H9 (cell line): ENCODE measurements at regions not wholly inside any gene's neighbourhood (a gene's known extent, or its start where the extent isn't known, plus 50 kb on each side); places are given as distances from the start of the nearest gene placed in this dataset.

Source experiments
- DNase-seq: peaks from one replicate; pipeline ENCODE4 v3.0.0-alpha.2; 2017
- H2AFZ ChIP-seq: one replicate; pipeline ENCODE4 v1.6.1; 2013; ENCODE audit warnings: mild to moderate bottlenecking, low read length, control low read depth, moderate library complexity
- H2AK5ac ChIP-seq: 2 replicates; pipeline ENCODE4 v1.6.1; 2013; ENCODE audit warnings: low read length, control low read depth, mixed read lengths; ENCODE audit not compliant: insufficient read length
- H2BK120ac ChIP-seq: one replicate; pipeline ENCODE4 v1.6.1; 2013; ENCODE audit warnings: low read depth, mild to moderate bottlenecking, low read length, control low read depth, inconsistent platforms; ENCODE audit not compliant: poor library complexity, severe bottlenecking
- H2BK12ac ChIP-seq: 2 replicates; pipeline ENCODE4 v1.6.1; 2013; ENCODE audit warnings: low read length, control low read depth, mixed read lengths, low read depth; ENCODE audit not compliant: insufficient read length
- H2BK15ac ChIP-seq: 2 replicates; pipeline ENCODE4 v1.6.1; 2013; ENCODE audit warnings: low read depth, low read length, control low read depth
- H2BK20ac ChIP-seq: one replicate; pipeline ENCODE4 v1.6.1; 2013; ENCODE audit warnings: low read depth, mild to moderate bottlenecking, low read length, control low read depth, inconsistent platforms; ENCODE audit not compliant: poor library complexity, severe bottlenecking
- H2BK5ac ChIP-seq: 2 replicates; pipeline ENCODE4 v1.6.1; 2013; ENCODE audit warnings: low read length, control low read depth, mixed read lengths; ENCODE audit not compliant: insufficient read length
- H3K14ac ChIP-seq: 2 replicates; pipeline ENCODE4 v1.6.1; 2013; ENCODE audit warnings: low read length, control low read depth; ENCODE audit not compliant: insufficient read depth
- H3K18ac ChIP-seq: 2 replicates; pipeline ENCODE4 v1.6.1; 2013; ENCODE audit warnings: low read depth, mild to moderate bottlenecking, mixed read lengths, low read length, control low read depth; ENCODE audit not compliant: insufficient read length
- H3K23ac ChIP-seq: 2 replicates; pipeline ENCODE4 v1.6.1; 2013; ENCODE audit warnings: low read length, control low read depth, mixed read lengths, low read depth; ENCODE audit not compliant: insufficient read length
- H3K23me2 ChIP-seq: 2 replicates; pipeline ENCODE4 v1.6.1; 2013; ENCODE audit warnings: low read depth, mild to moderate bottlenecking, mixed read lengths, low read length, control low read depth; ENCODE audit not compliant: insufficient read length, poor library complexity, severe bottlenecking
- H3K27ac ChIP-seq: 2 replicates; pipeline ENCODE4 v1.5.1; 2013; ENCODE audit warnings: low read length, control low read depth, mixed read lengths, low read depth; ENCODE audit not compliant: insufficient read length
- H3K27me3 ChIP-seq: 2 replicates; pipeline ENCODE4 v1.6.1; 2013; ENCODE audit warnings: low read length, control low read depth, inconsistent platforms; ENCODE audit not compliant: insufficient read depth
- H3K4ac ChIP-seq: 2 replicates; pipeline ENCODE4 v1.6.1; 2013; ENCODE audit warnings: low read depth, mild to moderate bottlenecking, control low read depth, inconsistent platforms, low read length, moderate library complexity
- H3K4me1 ChIP-seq: 2 replicates; pipeline ENCODE4 v1.6.1; 2013; ENCODE audit warnings: low read length, control low read depth, inconsistent platforms; ENCODE audit not compliant: insufficient read depth
- H3K4me2 ChIP-seq: 2 replicates; pipeline ENCODE4 v1.6.1; 2013; ENCODE audit warnings: low read length, control low read depth, mixed read lengths; ENCODE audit not compliant: insufficient read length, insufficient read depth
- H3K56ac ChIP-seq: 2 replicates; pipeline ENCODE4 v1.6.1; 2013; ENCODE audit warnings: low read depth, mild to moderate bottlenecking, mixed read lengths, low read length, control low read depth; ENCODE audit not compliant: insufficient read length
- H3K79me1 ChIP-seq: 2 replicates; pipeline ENCODE4 v1.6.1; 2013; ENCODE audit warnings: low read depth, mild to moderate bottlenecking, moderate library complexity, low read length, control low read depth, inconsistent platforms; ENCODE audit not compliant: insufficient read depth, poor library complexity, severe bottlenecking
- H3K79me2 ChIP-seq: 2 replicates; pipeline ENCODE4 v1.6.1; 2013; ENCODE audit warnings: low read length, control low read depth, inconsistent platforms; ENCODE audit not compliant: insufficient read depth
- H3K9ac ChIP-seq: 2 replicates; pipeline ENCODE4 v1.6.1; 2013; ENCODE audit warnings: low read length, control low read depth, mixed read lengths; ENCODE audit not compliant: insufficient read length; ENCODE audit errors: extremely low read depth
- H3K9me3 ChIP-seq: one replicate; pipeline ENCODE4 v1.6.1; 2013; ENCODE audit warnings: low read depth, low read length, inconsistent platforms; ENCODE audit not compliant: control insufficient read depth
- H3T11ph ChIP-seq: one replicate; pipeline ENCODE4 v1.6.1; 2013; ENCODE audit warnings: mild to moderate bottlenecking, low read length, control low read depth, inconsistent platforms
- H4K20me1 ChIP-seq: one replicate; pipeline ENCODE4 v1.6.1; 2013; ENCODE audit not compliant: control insufficient read depth, insufficient read length, insufficient read depth
- H4K5ac ChIP-seq: 2 replicates; pipeline ENCODE4 v1.6.1; 2013; ENCODE audit warnings: low read depth, mild to moderate bottlenecking, mixed read lengths, low read length, control low read depth; ENCODE audit not compliant: insufficient read length
- H4K8ac ChIP-seq: replicated peaks from 2 replicates; pipeline ENCODE4 v1.6.1; 2013; ENCODE audit warnings: low read length, control low read depth, mixed read lengths, low read depth; ENCODE audit not compliant: insufficient read length
- H4K91ac ChIP-seq: 2 replicates; pipeline ENCODE4 v1.6.1; 2013; ENCODE audit warnings: low read depth, mild to moderate bottlenecking, moderate library complexity, mixed read lengths, low read length, control low read depth; ENCODE audit not compliant: insufficient read length
- H3K27ac Mint-ChIP-seq, 3 experiments: 2 replicates in 2 of 3; 3 replicates in 1 of 3; pipeline ENCODE4 v1.8.0; 2020 to 2021; ENCODE audit warnings: mixed read lengths in 3 of 3, mild to moderate bottlenecking in 1 of 3, moderate library complexity in 1 of 3
- H3K27me3 Mint-ChIP-seq: 2 replicates; pipeline ENCODE4 v1.8.0; 2021; ENCODE audit warnings: low read depth, mild to moderate bottlenecking, moderate library complexity, mixed read lengths
- H3K36me3 Mint-ChIP-seq, 3 experiments: 2 replicates in 2 of 3; 3 replicates in 1 of 3; pipeline ENCODE4 v1.8.0; 2020 to 2021; ENCODE audit warnings: low read depth in 3 of 3, mixed read lengths in 3 of 3; ENCODE audit not compliant: insufficient read depth in 1 of 3
- H3K4me1 Mint-ChIP-seq, 2 experiments: 2 replicates each; pipeline ENCODE4 v1.8.0; 2020; ENCODE audit warnings: mixed read lengths in 2 of 2
- H3K4me3 Mint-ChIP-seq, 2 experiments: 2 replicates in 1 of 2; 3 replicates in 1 of 2; pipeline ENCODE4 v1.8.0; 2020 to 2021; ENCODE audit warnings: mild to moderate bottlenecking in 2 of 2, mixed read lengths in 2 of 2, moderate library complexity in 1 of 2
- H3K9me3 Mint-ChIP-seq, 2 experiments: 2 replicates in 1 of 2; 3 replicates in 1 of 2; pipeline ENCODE4 v1.8.0; 2020; ENCODE audit warnings: mild to moderate bottlenecking in 2 of 2, mixed read lengths in 2 of 2, moderate library complexity in 1 of 2
- TF ChIP-seq, protein P1 (sequence below): fragments of 200-600 bp; sonication (generic); conservative IDR thresholded peaks from 3 replicates; pipeline ENCODE4 v1.8.0; 2021; ENCODE audit warnings: antibody characterized with exemption, mild to moderate bottlenecking

DNA sequence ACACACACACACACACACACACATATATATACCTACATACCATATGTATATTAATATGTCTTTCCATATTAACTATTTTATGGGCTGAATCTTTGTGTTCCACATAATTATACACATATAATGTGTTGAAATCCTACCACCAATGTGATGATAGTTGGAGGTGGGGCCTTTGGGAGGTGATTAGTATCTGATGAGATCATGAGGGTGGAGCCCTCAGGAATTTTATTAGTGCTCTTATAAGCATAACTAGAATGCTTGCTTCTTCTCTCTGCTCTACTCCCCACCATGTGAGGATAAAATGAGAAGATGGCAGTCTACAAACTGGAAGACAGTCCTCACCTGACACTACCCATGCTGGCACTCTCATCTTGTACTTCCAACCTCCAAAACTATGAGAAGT is 1193.5 kb upstream of the FLRT2 start:
- Histone ChIP-seq H3K79me2 (no peaks in the 10 kb centered on the region), H3K4me2 (no peak overlapping the region), H2BK5ac (no peak overlapping the region), H4K8ac (no peak overlapping the region), H3K9me3 (no peaks in the 10 kb centered on the region), H2AFZ (no peak overlapping the region), H3K4ac (no peak overlapping the region), H3K23ac (no peak overlapping the region), H4K91ac (no peak overlapping the region), H3K14ac (no peak overlapping the region), H2BK15ac (no peak overlapping the region), H2AK5ac (no peak overlapping the region), H3K4me1 (no peaks in the 10 kb centered on the region), H2BK12ac (no peak overlapping the region), H3K18ac (no peak overlapping the region), H2BK120ac (no peak overlapping the region), H3K56ac (no peak overlapping the region), H3K27me3 (no peaks in the 10 kb centered on the region), H3K79me1 (no peaks in the 10 kb centered on the region), H4K20me1 (no peaks in the 10 kb centered on the region), H4K5ac (no peak overlapping the region), H3K27ac (no peak overlapping the region), H2BK20ac (no peak overlapping the region), H3K9ac (no peak overlapping the region), H3K23me2 (no peaks in the 10 kb centered on the region), H3T11ph (no peak overlapping the region)
- H3K27me3 Mint-ChIP-seq = no peaks in the 10 kb centered on the region
- H3K36me3 Mint-ChIP-seq = no peaks in the 10 kb centered on the region; a peak in 1 of 7 replicates
- H3K27ac Mint-ChIP-seq = no peak overlapping the region
- peaks cover 1 to 2% of the 10 kb centered on the region in 2 experiments; a peak in 2 of 5 replicates for H3K9me3 Mint-ChIP-seq
- TF ChIP-seq, protein P1, sequence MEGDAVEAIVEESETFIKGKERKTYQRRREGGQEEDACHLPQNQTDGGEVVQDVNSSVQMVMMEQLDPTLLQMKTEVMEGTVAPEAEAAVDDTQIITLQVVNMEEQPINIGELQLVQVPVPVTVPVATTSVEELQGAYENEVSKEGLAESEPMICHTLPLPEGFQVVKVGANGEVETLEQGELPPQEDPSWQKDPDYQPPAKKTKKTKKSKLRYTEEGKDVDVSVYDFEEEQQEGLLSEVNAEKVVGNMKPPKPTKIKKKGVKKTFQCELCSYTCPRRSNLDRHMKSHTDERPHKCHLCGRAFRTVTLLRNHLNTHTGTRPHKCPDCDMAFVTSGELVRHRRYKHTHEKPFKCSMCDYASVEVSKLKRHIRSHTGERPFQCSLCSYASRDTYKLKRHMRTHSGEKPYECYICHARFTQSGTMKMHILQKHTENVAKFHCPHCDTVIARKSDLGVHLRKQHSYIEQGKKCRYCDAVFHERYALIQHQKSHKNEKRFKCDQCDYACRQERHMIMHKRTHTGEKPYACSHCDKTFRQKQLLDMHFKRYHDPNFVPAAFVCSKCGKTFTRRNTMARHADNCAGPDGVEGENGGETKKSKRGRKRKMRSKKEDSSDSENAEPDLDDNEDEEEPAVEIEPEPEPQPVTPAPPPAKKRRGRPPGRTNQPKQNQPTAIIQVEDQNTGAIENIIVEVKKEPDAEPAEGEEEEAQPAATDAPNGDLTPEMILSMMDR = no peak
- H3K4me3 Mint-ChIP-seq = no peak overlapping the region
- H3K4me1 Mint-ChIP-seq = peaks cover 0 to 5% of the 10 kb centered on the region in 2 experiments; a peak in 1 of 4 replicates
- DNase-seq = no peak
